OCI-LY7 (cell line): ENCODE measurements at regions not wholly inside any gene's neighbourhood (a gene's known extent, or its start where the extent isn't known, plus 50 kb on each side); places are given as distances from the start of the nearest gene placed in this dataset.

Source experiments
- EZH2phosphoT487 ChIP-seq: fragments of 200-600 bp; sonication (generic); IDR thresholded peaks from 2 replicates; pipeline ENCODE4 v1.6.1; 2018; ENCODE audit warnings: low read depth, borderline replicate concordance, mild to moderate bottlenecking, mixed run types, antibody characterized with exemption, low read length, moderate library complexity, mixed read lengths
- TF ChIP-seq, protein P1 (sequence below): fragments of 200-600 bp; sonication (generic); conservative IDR thresholded peaks from 2 replicates; pipeline ENCODE4 v1.5.1; 2014; ENCODE audit warnings: mild to moderate bottlenecking, antibody characterized with exemption, low read length, moderate library complexity, mixed read lengths

DNA sequence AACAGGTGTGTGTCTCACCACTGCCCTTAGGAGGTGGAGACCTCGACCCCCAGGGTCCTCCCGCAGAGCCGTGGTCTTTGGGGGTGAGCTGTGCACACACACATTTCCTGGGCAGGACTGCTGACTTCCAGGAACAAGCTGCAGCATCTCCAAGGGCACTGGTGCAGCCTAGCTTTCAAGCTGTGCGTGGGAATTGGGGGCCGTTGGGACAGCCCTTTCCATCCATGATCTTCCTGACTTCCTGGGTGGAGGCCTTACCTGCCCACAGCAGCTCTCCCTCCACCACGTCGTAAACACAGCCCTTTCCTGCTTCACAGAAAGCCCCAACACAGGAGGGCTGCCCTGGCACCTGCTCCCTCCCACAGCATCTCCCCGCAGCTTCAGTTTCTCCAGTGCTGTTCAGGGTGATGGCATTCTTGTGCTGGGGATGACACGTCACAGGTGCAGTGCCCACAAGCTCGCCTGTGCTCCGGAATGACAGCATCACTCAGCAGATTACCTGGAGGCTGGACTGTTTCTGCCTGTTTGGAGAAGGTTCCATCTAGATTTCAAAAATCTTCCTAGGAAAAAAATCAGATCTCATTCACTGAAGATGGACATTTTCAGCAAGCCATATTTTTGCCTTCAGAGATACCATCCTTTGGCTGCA lies 208.0 kb upstream of the PPP2R2D start:
- TF ChIP-seq, protein P1, sequence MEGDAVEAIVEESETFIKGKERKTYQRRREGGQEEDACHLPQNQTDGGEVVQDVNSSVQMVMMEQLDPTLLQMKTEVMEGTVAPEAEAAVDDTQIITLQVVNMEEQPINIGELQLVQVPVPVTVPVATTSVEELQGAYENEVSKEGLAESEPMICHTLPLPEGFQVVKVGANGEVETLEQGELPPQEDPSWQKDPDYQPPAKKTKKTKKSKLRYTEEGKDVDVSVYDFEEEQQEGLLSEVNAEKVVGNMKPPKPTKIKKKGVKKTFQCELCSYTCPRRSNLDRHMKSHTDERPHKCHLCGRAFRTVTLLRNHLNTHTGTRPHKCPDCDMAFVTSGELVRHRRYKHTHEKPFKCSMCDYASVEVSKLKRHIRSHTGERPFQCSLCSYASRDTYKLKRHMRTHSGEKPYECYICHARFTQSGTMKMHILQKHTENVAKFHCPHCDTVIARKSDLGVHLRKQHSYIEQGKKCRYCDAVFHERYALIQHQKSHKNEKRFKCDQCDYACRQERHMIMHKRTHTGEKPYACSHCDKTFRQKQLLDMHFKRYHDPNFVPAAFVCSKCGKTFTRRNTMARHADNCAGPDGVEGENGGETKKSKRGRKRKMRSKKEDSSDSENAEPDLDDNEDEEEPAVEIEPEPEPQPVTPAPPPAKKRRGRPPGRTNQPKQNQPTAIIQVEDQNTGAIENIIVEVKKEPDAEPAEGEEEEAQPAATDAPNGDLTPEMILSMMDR, result no peak
- no peak for TF ChIP-seq EZH2phosphoT487
